GM23338 (cell line): ENCODE measurements at regions not wholly inside any gene's neighbourhood (a gene's known extent, or its start where the extent isn't known, plus 50 kb on each side); places are given as distances from the start of the nearest gene placed in this dataset.

Experiments used
- ATAC-seq: fragments of 200-7000 bp; cut with Tn5 transposase; 3 replicates; pipeline ENCODE4 v1.9.1; 2020
- DNase-seq: peaks from one replicate; pipeline ENCODE4 v3.0.0-alpha.2; 2015; ENCODE audit warnings: low spot score
- H2AFZ ChIP-seq: fragments of 200-600 bp; sonication (generic); 2 replicates; pipeline ENCODE4 v1.8.0; 2016; ENCODE audit warnings: antibody characterized with exemption, mild to moderate bottlenecking, moderate library complexity
- H3F3A ChIP-seq: fragments of 200-600 bp; sonication (generic); replicated peaks from 2 replicates; pipeline ENCODE4 v1.8.0; 2017; ENCODE audit warnings: antibody characterized with exemption, mixed run types, low read depth
- H3K27ac ChIP-seq: fragments of 200-600 bp; sonication (generic); 2 replicates; pipeline ENCODE4 v1.6.1; 2016; ENCODE audit warnings: low read depth
- H3K27me3 ChIP-seq: fragments of 200-600 bp; sonication (generic); 2 replicates; pipeline ENCODE4 v1.8.0; 2016; ENCODE audit warnings: mild to moderate bottlenecking, mixed run types, moderate library complexity; ENCODE audit not compliant: insufficient read depth
- H3K36me3 ChIP-seq: fragments of 200-600 bp; sonication (generic); 2 replicates; pipeline ENCODE4 v1.8.0; 2016; ENCODE audit warnings: mild to moderate bottlenecking; ENCODE audit not compliant: insufficient read depth
- H3K4me1 ChIP-seq: fragments of 200-600 bp; sonication (generic); 2 replicates; pipeline ENCODE4 v1.8.0; 2016; ENCODE audit warnings: mild to moderate bottlenecking, moderate library complexity; ENCODE audit not compliant: insufficient read depth
- H3K4me2 ChIP-seq: fragments of 200-600 bp; sonication (generic); 2 replicates; pipeline ENCODE4 v1.7.1; 2017; ENCODE audit warnings: mixed run types
- H3K4me3 ChIP-seq: fragments of 200-600 bp; sonication (generic); 2 replicates; pipeline ENCODE4 v1.6.1; 2016; ENCODE audit warnings: mixed run types
- H3K79me2 ChIP-seq: fragments of 200-600 bp; sonication (generic); replicated peaks from 2 replicates; pipeline ENCODE4 v1.8.0; 2017; ENCODE audit warnings: mild to moderate bottlenecking; ENCODE audit not compliant: insufficient read depth
- H3K9me2 ChIP-seq: fragments of 200-600 bp; sonication (generic); 2 replicates; pipeline ENCODE4 v1.8.0; 2017; ENCODE audit not compliant: insufficient read depth
- H4K20me1 ChIP-seq: fragments of 200-600 bp; sonication (generic); replicated peaks from 2 replicates; pipeline ENCODE4 v1.8.0; 2017; ENCODE audit warnings: mild to moderate bottlenecking; ENCODE audit not compliant: insufficient read depth
- H3K27ac Mint-ChIP-seq: 2 replicates; pipeline ENCODE4 v1.8.0; 2020; ENCODE audit warnings: inconsistent platforms, mild to moderate bottlenecking, moderate library complexity, mixed read lengths
- H3K27me3 Mint-ChIP-seq: 3 replicates; pipeline ENCODE4 v1.8.0; 2022; ENCODE audit warnings: low read depth, mild to moderate bottlenecking, moderate library complexity, mixed read lengths, inconsistent platforms; ENCODE audit not compliant: insufficient read depth, poor library complexity
- H3K36me3 Mint-ChIP-seq: 3 replicates; pipeline ENCODE4 v1.8.0; 2021; ENCODE audit warnings: low read depth, mild to moderate bottlenecking, inconsistent platforms, moderate library complexity, mixed read lengths
- H3K4me1 Mint-ChIP-seq: 3 replicates; pipeline ENCODE4 v1.8.0; 2020; ENCODE audit warnings: mild to moderate bottlenecking, inconsistent platforms, mixed read lengths
- H3K4me3 Mint-ChIP-seq: 3 replicates; pipeline ENCODE4 v1.8.0; 2021; ENCODE audit warnings: moderate library complexity, mild to moderate bottlenecking, inconsistent platforms, mixed read lengths
- H3K9me3 Mint-ChIP-seq: 3 replicates; pipeline ENCODE4 v1.8.0; 2020; ENCODE audit warnings: moderate library complexity, mild to moderate bottlenecking, inconsistent platforms, mixed read lengths
- CREB1 ChIP-seq: fragments of 250-450 bp; sonication (Bioruptor Pico); IDR thresholded peaks from 2 replicates; pipeline ENCODE4 v1.5.0; 2020; ENCODE audit warnings: low read depth, mild to moderate bottlenecking, moderate library complexity
- EZH2 ChIP-seq: fragments of 200-600 bp; sonication (generic); IDR thresholded peaks from one replicate; pipeline ENCODE4 v1.8.0; 2017; ENCODE audit warnings: antibody characterized with exemption, mild to moderate bottlenecking, low read depth; ENCODE audit not compliant: unreplicated experiment
- EZH2phosphoT487 ChIP-seq: fragments of 200-600 bp; sonication (generic); IDR thresholded peaks from one replicate; pipeline ENCODE4 v1.8.1; 2018; ENCODE audit warnings: antibody characterized with exemption; ENCODE audit not compliant: unreplicated experiment
- JUNB ChIP-seq: IDR thresholded peaks from one replicate; pipeline ENCODE4 v1.6.1; 2016; ENCODE audit warnings: antibody characterized with exemption; ENCODE audit not compliant: unreplicated experiment
- NANOG ChIP-seq: IDR thresholded peaks from 2 replicates; pipeline ENCODE4 v1.6.1; 2016; ENCODE audit warnings: antibody characterized with exemption, borderline replicate concordance
- POLR2AphosphoS5 ChIP-seq: IDR thresholded peaks from 2 replicates; pipeline ENCODE4 v1.6.1; 2016; ENCODE audit warnings: antibody characterized with exemption, low read depth
- STAT1 ChIP-seq: IDR thresholded peaks from one replicate; pipeline ENCODE4 v1.6.1; 2016; ENCODE audit warnings: antibody characterized with exemption; ENCODE audit not compliant: unreplicated experiment
- ZNF114 ChIP-seq: fragments of 250-450 bp; sonication (Bioruptor Pico); IDR thresholded peaks from 2 replicates; pipeline ENCODE4 v1.5.0; 2020; ENCODE audit warnings: mild to moderate bottlenecking, moderate library complexity
- ZNF331 ChIP-seq: fragments of 250-450 bp; sonication (Bioruptor Pico); IDR thresholded peaks from 2 replicates; pipeline ENCODE4 v1.5.0; 2020; ENCODE audit warnings: low read depth, mild to moderate bottlenecking, moderate library complexity
- TF ChIP-seq, protein P1 (sequence below), 2 experiments: fragments of 200-600 bp in 1 of 2; sonication (generic) in 1 of 2; conservative IDR thresholded peaks; 2 replicates each; pipeline versions ENCODE4 v1.5.1 to v1.6.1; 2016 to 2017; ENCODE audit warnings: antibody characterized with exemption in 2 of 2, low read depth in 2 of 2, mild to moderate bottlenecking in 2 of 2, moderate library complexity in 1 of 2
- TF ChIP-seq, protein P2 (sequence below): fragments of 250-450 bp; sonication (Bioruptor Pico); IDR thresholded peaks from 2 replicates; pipeline ENCODE4 v1.5.0; 2020; ENCODE audit warnings: mild to moderate bottlenecking, moderate library complexity
- TF ChIP-seq, protein P3 (sequence below): IDR thresholded peaks from 2 replicates; pipeline ENCODE4 v1.6.1; 2016; ENCODE audit warnings: antibody characterized with exemption
- TF ChIP-seq, protein P4 (sequence below): IDR thresholded peaks from one replicate; pipeline ENCODE4 v1.6.1; 2018; ENCODE audit warnings: antibody characterized with exemption; ENCODE audit not compliant: unreplicated experiment

DNA sequence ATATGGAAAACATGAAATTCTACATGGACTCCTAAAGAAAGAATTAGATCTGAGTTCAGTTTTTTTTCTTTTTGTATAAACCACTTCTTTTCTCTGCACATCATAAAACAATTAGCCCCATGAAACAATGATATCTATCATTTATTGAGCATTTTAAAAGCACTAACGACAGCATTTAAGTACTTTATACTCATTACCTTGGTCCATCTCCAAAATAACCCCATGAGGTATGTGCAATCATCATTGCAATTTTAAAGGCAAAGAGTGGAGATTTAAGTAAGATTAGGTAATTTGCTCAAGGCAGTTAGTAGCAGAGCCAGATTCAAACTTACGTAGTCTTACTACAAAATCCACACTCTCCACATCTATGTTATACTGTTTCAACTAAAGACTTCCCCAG, 177.7 kb upstream of the RAG2 start:
- Mint-ChIP-seq H3K9me3 (no peaks in the 10 kb centered on the region), H3K4me3 (no peak overlapping the region), H3K27me3 (no peaks in the 10 kb centered on the region), H3K36me3 (no peaks in the 10 kb centered on the region), H3K27ac (no peak overlapping the region), H3K4me1 (no peaks in the 10 kb centered on the region)
- TF ChIP-seq, protein P1, sequence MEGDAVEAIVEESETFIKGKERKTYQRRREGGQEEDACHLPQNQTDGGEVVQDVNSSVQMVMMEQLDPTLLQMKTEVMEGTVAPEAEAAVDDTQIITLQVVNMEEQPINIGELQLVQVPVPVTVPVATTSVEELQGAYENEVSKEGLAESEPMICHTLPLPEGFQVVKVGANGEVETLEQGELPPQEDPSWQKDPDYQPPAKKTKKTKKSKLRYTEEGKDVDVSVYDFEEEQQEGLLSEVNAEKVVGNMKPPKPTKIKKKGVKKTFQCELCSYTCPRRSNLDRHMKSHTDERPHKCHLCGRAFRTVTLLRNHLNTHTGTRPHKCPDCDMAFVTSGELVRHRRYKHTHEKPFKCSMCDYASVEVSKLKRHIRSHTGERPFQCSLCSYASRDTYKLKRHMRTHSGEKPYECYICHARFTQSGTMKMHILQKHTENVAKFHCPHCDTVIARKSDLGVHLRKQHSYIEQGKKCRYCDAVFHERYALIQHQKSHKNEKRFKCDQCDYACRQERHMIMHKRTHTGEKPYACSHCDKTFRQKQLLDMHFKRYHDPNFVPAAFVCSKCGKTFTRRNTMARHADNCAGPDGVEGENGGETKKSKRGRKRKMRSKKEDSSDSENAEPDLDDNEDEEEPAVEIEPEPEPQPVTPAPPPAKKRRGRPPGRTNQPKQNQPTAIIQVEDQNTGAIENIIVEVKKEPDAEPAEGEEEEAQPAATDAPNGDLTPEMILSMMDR (conservative IDR thresholded peaks at IDR 0.05; ENCODE audit: low read depth in 2 of 2) = no peak
- TF ChIP-seq STAT1 (no peak), NANOG (no peak), JUNB (no peak), ZNF331 (CRISPR knock-in tag) (no peak), EZH2 (no peak), POLR2AphosphoS5 (no peak), ZNF114 (CRISPR knock-in tag) (no peak), EZH2phosphoT487 (no peak), CREB1 (no peak)
- TF ChIP-seq, protein P2, sequence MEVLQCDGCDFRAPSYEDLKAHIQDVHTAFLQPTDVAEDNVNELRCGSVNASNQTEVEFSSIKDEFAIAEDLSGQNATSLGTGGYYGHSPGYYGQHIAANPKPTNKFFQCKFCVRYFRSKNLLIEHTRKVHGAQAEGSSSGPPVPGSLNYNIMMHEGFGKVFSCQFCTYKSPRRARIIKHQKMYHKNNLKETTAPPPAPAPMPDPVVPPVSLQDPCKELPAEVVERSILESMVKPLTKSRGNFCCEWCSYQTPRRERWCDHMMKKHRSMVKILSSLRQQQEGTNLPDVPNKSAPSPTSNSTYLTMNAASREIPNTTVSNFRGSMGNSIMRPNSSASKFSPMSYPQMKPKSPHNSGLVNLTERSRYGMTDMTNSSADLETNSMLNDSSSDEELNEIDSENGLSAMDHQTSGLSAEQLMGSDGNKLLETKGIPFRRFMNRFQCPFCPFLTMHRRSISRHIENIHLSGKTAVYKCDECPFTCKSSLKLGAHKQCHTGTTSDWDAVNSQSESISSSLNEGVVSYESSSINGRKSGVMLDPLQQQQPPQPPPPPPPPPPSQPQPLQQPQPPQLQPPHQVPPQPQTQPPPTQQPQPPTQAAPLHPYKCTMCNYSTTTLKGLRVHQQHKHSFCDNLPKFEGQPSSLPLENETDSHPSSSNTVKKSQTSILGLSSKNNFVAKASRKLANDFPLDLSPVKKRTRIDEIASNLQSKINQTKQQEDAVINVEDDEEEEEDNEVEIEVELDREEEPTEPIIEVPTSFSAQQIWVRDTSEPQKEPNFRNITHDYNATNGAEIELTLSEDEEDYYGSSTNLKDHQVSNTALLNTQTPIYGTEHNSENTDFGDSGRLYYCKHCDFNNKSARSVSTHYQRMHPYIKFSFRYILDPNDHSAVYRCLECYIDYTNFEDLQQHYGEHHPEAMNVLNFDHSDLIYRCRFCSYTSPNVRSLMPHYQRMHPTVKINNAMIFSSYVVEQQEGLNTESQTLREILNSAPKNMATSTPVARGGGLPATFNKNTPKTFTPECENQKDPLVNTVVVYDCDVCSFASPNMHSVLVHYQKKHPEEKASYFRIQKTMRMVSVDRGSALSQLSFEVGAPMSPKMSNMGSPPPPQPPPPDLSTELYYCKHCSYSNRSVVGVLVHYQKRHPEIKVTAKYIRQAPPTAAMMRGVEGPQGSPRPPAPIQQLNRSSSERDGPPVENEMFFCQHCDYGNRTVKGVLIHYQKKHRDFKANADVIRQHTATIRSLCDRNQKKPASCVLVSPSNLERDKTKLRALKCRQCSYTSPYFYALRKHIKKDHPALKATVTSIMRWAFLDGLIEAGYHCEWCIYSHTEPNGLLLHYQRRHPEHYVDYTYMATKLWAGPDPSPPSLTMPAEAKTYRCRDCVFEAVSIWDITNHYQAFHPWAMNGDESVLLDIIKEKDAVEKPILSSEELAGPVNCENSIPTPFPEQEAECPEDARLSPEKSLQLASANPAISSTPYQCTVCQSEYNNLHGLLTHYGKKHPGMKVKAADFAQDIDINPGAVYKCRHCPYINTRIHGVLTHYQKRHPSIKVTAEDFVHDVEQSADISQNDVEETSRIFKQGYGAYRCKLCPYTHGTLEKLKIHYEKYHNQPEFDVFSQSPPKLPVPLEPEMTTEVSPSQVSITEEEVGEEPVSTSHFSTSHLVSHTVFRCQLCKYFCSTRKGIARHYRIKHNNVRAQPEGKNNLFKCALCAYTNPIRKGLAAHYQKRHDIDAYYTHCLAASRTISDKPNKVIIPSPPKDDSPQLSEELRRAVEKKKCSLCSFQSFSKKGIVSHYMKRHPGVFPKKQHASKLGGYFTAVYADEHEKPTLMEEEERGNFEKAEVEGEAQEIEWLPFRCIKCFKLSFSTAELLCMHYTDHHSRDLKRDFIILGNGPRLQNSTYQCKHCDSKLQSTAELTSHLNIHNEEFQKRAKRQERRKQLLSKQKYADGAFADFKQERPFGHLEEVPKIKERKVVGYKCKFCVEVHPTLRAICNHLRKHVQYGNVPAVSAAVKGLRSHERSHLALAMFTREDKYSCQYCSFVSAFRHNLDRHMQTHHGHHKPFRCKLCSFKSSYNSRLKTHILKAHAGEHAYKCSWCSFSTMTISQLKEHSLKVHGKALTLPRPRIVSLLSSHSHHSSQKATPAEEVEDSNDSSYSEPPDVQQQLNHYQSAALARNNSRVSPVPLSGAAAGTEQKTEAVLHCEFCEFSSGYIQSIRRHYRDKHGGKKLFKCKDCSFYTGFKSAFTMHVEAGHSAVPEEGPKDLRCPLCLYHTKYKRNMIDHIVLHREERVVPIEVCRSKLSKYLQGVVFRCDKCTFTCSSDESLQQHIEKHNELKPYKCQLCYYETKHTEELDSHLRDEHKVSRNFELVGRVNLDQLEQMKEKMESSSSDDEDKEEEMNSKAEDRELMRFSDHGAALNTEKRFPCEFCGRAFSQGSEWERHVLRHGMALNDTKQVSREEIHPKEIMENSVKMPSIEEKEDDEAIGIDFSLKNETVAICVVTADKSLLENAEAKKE = no peak
- TF ChIP-seq, protein P3, sequence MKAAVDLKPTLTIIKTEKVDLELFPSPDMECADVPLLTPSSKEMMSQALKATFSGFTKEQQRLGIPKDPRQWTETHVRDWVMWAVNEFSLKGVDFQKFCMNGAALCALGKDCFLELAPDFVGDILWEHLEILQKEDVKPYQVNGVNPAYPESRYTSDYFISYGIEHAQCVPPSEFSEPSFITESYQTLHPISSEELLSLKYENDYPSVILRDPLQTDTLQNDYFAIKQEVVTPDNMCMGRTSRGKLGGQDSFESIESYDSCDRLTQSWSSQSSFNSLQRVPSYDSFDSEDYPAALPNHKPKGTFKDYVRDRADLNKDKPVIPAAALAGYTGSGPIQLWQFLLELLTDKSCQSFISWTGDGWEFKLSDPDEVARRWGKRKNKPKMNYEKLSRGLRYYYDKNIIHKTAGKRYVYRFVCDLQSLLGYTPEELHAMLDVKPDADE = no peak
- TF ChIP-seq, protein P4, sequence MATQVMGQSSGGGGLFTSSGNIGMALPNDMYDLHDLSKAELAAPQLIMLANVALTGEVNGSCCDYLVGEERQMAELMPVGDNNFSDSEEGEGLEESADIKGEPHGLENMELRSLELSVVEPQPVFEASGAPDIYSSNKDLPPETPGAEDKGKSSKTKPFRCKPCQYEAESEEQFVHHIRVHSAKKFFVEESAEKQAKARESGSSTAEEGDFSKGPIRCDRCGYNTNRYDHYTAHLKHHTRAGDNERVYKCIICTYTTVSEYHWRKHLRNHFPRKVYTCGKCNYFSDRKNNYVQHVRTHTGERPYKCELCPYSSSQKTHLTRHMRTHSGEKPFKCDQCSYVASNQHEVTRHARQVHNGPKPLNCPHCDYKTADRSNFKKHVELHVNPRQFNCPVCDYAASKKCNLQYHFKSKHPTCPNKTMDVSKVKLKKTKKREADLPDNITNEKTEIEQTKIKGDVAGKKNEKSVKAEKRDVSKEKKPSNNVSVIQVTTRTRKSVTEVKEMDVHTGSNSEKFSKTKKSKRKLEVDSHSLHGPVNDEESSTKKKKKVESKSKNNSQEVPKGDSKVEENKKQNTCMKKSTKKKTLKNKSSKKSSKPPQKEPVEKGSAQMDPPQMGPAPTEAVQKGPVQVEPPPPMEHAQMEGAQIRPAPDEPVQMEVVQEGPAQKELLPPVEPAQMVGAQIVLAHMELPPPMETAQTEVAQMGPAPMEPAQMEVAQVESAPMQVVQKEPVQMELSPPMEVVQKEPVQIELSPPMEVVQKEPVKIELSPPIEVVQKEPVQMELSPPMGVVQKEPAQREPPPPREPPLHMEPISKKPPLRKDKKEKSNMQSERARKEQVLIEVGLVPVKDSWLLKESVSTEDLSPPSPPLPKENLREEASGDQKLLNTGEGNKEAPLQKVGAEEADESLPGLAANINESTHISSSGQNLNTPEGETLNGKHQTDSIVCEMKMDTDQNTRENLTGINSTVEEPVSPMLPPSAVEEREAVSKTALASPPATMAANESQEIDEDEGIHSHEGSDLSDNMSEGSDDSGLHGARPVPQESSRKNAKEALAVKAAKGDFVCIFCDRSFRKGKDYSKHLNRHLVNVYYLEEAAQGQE = no peak
- Histone ChIP-seq H3F3A (no peaks in the 10 kb centered on the region), H4K20me1 (no peaks in the 10 kb centered on the region), H3K4me3 (no peak overlapping the region), H3K4me1 (no peaks in the 10 kb centered on the region), H3K4me2 (no peak overlapping the region), H3K27me3 (no peaks in the 10 kb centered on the region), H3K36me3 (peaks cover 3% of the 10 kb centered on the region; the same call in 1 of the 2 replicates), H3K79me2 (no peaks in the 10 kb centered on the region), H2AFZ (no peak overlapping the region), H3K27ac (no peak overlapping the region), H3K9me2 (no peaks in the 10 kb centered on the region)
- DNase-seq (no peak), ATAC-seq (no peak)
